IMR-90 (cell line): ENCODE measurements at regions not wholly inside any gene's neighbourhood (a gene's known extent, or its start where the extent isn't known, plus 50 kb on each side); places are given as distances from the start of the nearest gene placed in this dataset.

Experiments used
- ATAC-seq: fragments of 200-7000 bp; cut with Tn5 transposase; 2 replicates; pipeline ENCODE4 v1.9.1; 2020; ENCODE audit warnings: low read depth, mild to moderate bottlenecking, moderate library complexity
- BruUV-seq: library from RNA; stranded (reverse); fragments of 400-500 nt; replicated peaks from 2 replicates; lab custom pipeline; 2021; lab: Mats Ljungman, UMichigan
- CTCF ChIA-PET: fragments of 300-600 bp; formaldehyde crosslinking; extraction: SDS; loops from one replicate; lab custom pipeline; 2021; ENCODE audit warnings: antibody characterized with exemption; lab: Yijun Ruan, JAX
- POLR2A ChIA-PET: fragments of 300-600 bp; sonication (Branson Sonifier 250); formaldehyde crosslinking; loops from one replicate; lab custom pipeline; 2022; ENCODE audit warnings: antibody characterized with exemption; ENCODE audit not compliant: unreplicated experiment; lab: Charles Lee
- DNase-seq: peaks from one replicate; pipeline ENCODE4 v3.0.0; 2013
- H2AFZ ChIP-seq: replicated peaks from 2 replicates; pipeline ENCODE3; 2013; ENCODE audit warnings: low read length, mild to moderate bottlenecking; ENCODE audit not compliant: poor library complexity
- H2AK5ac ChIP-seq: 2 replicates; pipeline ENCODE4 v1.6.1; 2013; ENCODE audit warnings: low read depth, low read length, inconsistent platforms
- H2AK9ac ChIP-seq: replicated peaks from 2 replicates; pipeline ENCODE3; 2013; ENCODE audit warnings: mild to moderate bottlenecking, low read depth, low read length, moderate library complexity; ENCODE audit not compliant: poor library complexity
- H2BK120ac ChIP-seq: 2 replicates; pipeline ENCODE4 v1.6.1; 2013; ENCODE audit warnings: low read depth, low read length, inconsistent platforms
- H2BK15ac ChIP-seq: 3 replicates; pipeline ENCODE4 v1.6.1; 2013; ENCODE audit warnings: low read depth, low read length, inconsistent platforms
- H2BK20ac ChIP-seq: 2 replicates; pipeline ENCODE4 v1.6.1; 2013; ENCODE audit warnings: low read depth, mild to moderate bottlenecking, inconsistent platforms, low read length, moderate library complexity
- H2BK5ac ChIP-seq: 2 replicates; pipeline ENCODE4 v1.6.1; 2013; ENCODE audit warnings: mild to moderate bottlenecking, low read depth, low read length, inconsistent platforms; ENCODE audit not compliant: poor library complexity, severe bottlenecking
- H3K14ac ChIP-seq: replicated peaks from 2 replicates; pipeline ENCODE4 v1.6.1; 2013; ENCODE audit warnings: low read depth, low read length, inconsistent platforms
- H3K18ac ChIP-seq: 2 replicates; pipeline ENCODE4 v1.6.1; 2013; ENCODE audit warnings: low read depth, low read length, control low read depth
- H3K23ac ChIP-seq: 2 replicates; pipeline ENCODE4 v1.6.1; 2013; ENCODE audit warnings: low read depth, low read length, inconsistent platforms
- H3K27ac ChIP-seq: 2 replicates; pipeline ENCODE4 v1.5.1; 2013; ENCODE audit warnings: mild to moderate bottlenecking, control low read depth, low read length; ENCODE audit not compliant: insufficient read depth
- H3K27me3 ChIP-seq: 2 replicates; pipeline ENCODE4 v1.6.1; 2013; ENCODE audit warnings: low read length; ENCODE audit not compliant: control insufficient read depth, insufficient read depth
- H3K36me3 ChIP-seq: 2 replicates; pipeline ENCODE4 v1.6.1; 2013; ENCODE audit warnings: low read length, mixed read lengths; ENCODE audit not compliant: control insufficient read depth, insufficient read depth
- H3K4ac ChIP-seq: 2 replicates; pipeline ENCODE4 v1.6.1; 2013; ENCODE audit warnings: low read depth, low read length, inconsistent platforms
- H3K4me1 ChIP-seq: 2 replicates; pipeline ENCODE4 v1.6.1; 2013; ENCODE audit warnings: low read length, mixed read lengths; ENCODE audit not compliant: control insufficient read depth, insufficient read depth
- H3K4me2 ChIP-seq: 2 replicates; pipeline ENCODE4 v1.6.1; 2013; ENCODE audit warnings: low read depth, mild to moderate bottlenecking, control low read depth, low read length, moderate library complexity
- H3K4me3 ChIP-seq: 2 replicates; pipeline ENCODE4 v1.5.1; 2013; ENCODE audit warnings: low read depth, mild to moderate bottlenecking, control low read depth, low read length, moderate library complexity; ENCODE audit not compliant: insufficient read depth
- H3K56ac ChIP-seq: 2 replicates; pipeline ENCODE4 v1.6.1; 2013; ENCODE audit warnings: low read length, inconsistent platforms; ENCODE audit not compliant: insufficient read depth; ENCODE audit errors: extremely low read depth
- H3K79me1 ChIP-seq, 2 experiments: 2 replicates each; pipeline ENCODE4 v1.6.1; 2013; ENCODE audit warnings: low read length in 2 of 2, inconsistent platforms in 1 of 2, low read depth in 1 of 2
- H3K9ac ChIP-seq: 2 replicates; pipeline ENCODE4 v1.6.1; 2013; ENCODE audit warnings: low read depth, low read length, control low read depth
- H3K9me1 ChIP-seq: 2 replicates; pipeline ENCODE4 v1.6.1; 2013; ENCODE audit warnings: low read length, inconsistent platforms; ENCODE audit not compliant: insufficient read depth
- H3K9me3 ChIP-seq: 2 replicates; pipeline ENCODE4 v1.6.1; 2013; ENCODE audit warnings: low read length; ENCODE audit not compliant: control insufficient read depth, insufficient read depth
- H4K20me1 ChIP-seq: 2 replicates; pipeline ENCODE4 v1.6.1; 2013; ENCODE audit warnings: low read length, inconsistent platforms; ENCODE audit not compliant: insufficient read depth
- H4K5ac ChIP-seq: 2 replicates; pipeline ENCODE4 v1.6.1; 2013; ENCODE audit warnings: mild to moderate bottlenecking, low read depth, low read length, control low read depth
- H4K8ac ChIP-seq, 2 experiments: 2 replicates each; pipeline ENCODE4 v1.6.1; 2013; ENCODE audit warnings: low read depth in 2 of 2, low read length in 2 of 2, control low read depth in 1 of 2, inconsistent platforms in 1 of 2
- H4K91ac ChIP-seq: 2 replicates; pipeline ENCODE4 v1.6.1; 2013; ENCODE audit warnings: low read depth, low read length, inconsistent platforms; ENCODE audit not compliant: insufficient read depth
- BHLHE40 ChIP-seq: fragments of 150-350 bp; IDR thresholded peaks from 2 replicates; pipeline ENCODE4 v1.6.1; 2016; ENCODE audit warnings: mild to moderate bottlenecking, low read depth, low read length
- MAZ ChIP-seq: IDR thresholded peaks from 2 replicates; pipeline ENCODE4 v1.6.1; 2012; ENCODE audit warnings: low read depth, mild to moderate bottlenecking, low read length, improper control_type of control experiment, moderate library complexity, borderline replicate concordance
- NFE2L2 ChIP-seq: fragments of 150-350 bp; IDR thresholded peaks from 2 replicates; pipeline ENCODE4 v1.6.1; 2016; ENCODE audit warnings: low read depth, mild to moderate bottlenecking, low read length
- POLR2A ChIP-seq: IDR thresholded peaks from 2 replicates; pipeline ENCODE4 v1.6.1; 2012; ENCODE audit warnings: mild to moderate bottlenecking, low read depth, low read length
- dilution Hi-C: fragments of 300-500 bp; cut with HindIII; formaldehyde crosslinking; loops from one replicate; pipeline ENCODE4 v1.14.3; 2018; ENCODE audit warnings: low sequenced_read_pairs; ENCODE audit not compliant: unreplicated experiment
- in situ Hi-C: fragments of 300-500 bp; cut with MboI; formaldehyde crosslinking; loops from 3 replicates; pipeline ENCODE4 v1.14.3; 2019; ENCODE audit warnings: low sequenced_read_pairs, inconsistent platforms, mixed read lengths
- intact Hi-C: fragments of 100-400 bp; cut with micrococcal nuclease; formaldehyde crosslinking; loops from 2 replicates; pipeline ENCODE4 v1.10.0; 2022

GRCh38 chr12:4847713-4848112 lies 62.0 kb upstream of the KCNA1 start:
- no peak overlapping the region for H3K27ac ChIP-seq
- no peaks in the 10 kb centered on the region; the same call in 1 of the 2 replicates for H3K27me3 ChIP-seq
- no TSS peak for BruUV-seq
- no peak overlapping the region for H3K4ac ChIP-seq
- H4K91ac ChIP-seq, result no peak overlapping the region
- H2BK20ac ChIP-seq, result no peak overlapping the region
- H3K36me3 ChIP-seq, result no peaks in the 10 kb centered on the region
- H3K4me1 ChIP-seq, result no peaks in the 10 kb centered on the region
- no peak for ATAC-seq
- no peak overlapping the region for H4K5ac ChIP-seq
- in situ Hi-C loops (no loop called here), intact Hi-C loops (no loop called here), dilution Hi-C loops (no loop called here)
- H3K9me3 ChIP-seq, result no peaks in the 10 kb centered on the region
- H2BK5ac ChIP-seq, result no peak overlapping the region
- H3K18ac ChIP-seq, result no peak overlapping the region
- POLR2A ChIA-PET, result no interaction called here
- H2BK120ac ChIP-seq, result no peak overlapping the region
- H3K9ac ChIP-seq, result no peak overlapping the region
- TF ChIP-seq NFE2L2, result no peak
- TF ChIP-seq POLR2A, result no peak
- TF ChIP-seq BHLHE40, result no peak
- no peak for TF ChIP-seq MAZ
- H4K8ac ChIP-seq, result no peak overlapping the region
- H3K9me1 ChIP-seq, result no peaks in the 10 kb centered on the region
- no peak overlapping the region for H2AK9ac ChIP-seq
- H2AK5ac ChIP-seq, result no peak overlapping the region
- DNase-seq, result no peak
- H3K79me1 ChIP-seq, result no peaks in the 10 kb centered on the region
- H2AFZ ChIP-seq, result no peak overlapping the region
- H3K4me3 ChIP-seq, result no peak overlapping the region
- no peak overlapping the region for H3K23ac ChIP-seq
- H2BK15ac ChIP-seq, result no peak overlapping the region
- no peaks in the 10 kb centered on the region for H4K20me1 ChIP-seq
- no peak overlapping the region for H3K4me2 ChIP-seq
- no peak overlapping the region for H3K56ac ChIP-seq
- CTCF ChIA-PET, result no interaction called here
- H3K14ac ChIP-seq, result no peak overlapping the region
